ENCODE measurements at regions not wholly inside any gene's neighbourhood (a gene's known extent, or its start where the extent isn't known, plus 50 kb on each side); places are given as distances from the start of the nearest gene placed in this dataset.

DNA sequence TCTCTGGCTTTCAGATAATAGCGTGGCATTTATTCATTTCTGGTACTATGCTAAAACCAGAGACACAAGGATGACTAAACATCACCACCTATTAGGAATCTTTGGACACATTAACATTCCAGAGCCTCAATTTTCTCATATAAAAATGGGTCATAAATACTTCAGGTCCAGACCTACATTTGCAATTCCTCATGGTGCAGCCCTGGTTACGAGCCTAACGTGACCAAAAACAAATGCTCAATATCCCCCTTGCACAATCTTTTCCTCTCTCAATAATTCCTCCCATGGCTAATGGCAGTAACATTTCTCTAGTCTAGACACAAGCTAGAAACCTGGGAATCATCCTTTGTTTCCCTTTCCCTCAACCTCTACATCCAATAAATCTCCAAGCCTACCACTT lies 112.8 kb upstream of the NABP1 start:
- no peak for DNase-seq

DNA sequence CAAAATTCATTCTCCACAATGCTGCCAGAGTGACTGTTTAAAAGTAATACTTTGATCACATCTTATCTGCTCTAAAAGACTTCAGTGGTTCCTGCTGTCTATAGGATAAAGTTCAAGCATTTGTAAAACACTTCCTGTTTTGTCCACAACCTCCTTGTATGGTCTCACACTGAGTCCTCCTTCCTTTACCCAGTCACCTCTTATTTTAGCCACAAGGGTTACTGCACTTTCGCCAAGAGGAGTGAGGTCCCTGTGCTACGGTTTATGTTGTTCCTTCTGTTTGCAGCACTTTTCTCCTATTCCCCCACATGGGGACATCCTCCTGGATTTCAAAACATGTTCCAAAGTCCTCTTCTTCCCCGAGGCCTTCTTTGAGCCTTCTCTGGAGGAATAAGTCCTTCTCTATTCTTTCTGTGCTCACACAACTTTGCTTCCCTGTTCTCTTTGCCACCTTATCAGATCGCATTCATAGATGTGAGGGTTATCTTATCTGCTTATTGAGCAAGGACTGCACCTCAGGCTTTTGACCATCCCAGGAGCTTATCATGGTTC lies 112.2 kb upstream of the NABP1 start:
- DNase-seq: no peak

DNA sequence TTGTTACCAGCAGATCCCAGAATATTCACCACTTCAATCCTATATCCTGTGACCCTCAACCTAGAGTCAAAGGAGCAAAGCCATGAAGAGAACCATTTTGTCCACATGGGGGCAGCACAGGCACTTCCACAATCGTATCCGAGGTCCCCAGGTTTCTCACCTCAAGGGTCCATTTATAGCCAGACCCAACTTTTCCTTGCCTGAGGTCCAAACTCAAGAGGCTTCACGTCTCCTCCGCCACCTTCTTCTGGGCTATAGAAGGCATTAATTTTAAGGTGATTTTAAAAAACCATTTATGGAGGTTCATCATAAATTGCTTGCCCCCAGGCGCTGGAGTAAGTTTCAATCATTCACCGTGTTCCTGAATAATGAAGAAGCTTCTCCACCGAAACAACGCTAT lies 111.6 kb upstream of the NABP1 start:
- peak; percentile 77 for DNase-seq

DNA sequence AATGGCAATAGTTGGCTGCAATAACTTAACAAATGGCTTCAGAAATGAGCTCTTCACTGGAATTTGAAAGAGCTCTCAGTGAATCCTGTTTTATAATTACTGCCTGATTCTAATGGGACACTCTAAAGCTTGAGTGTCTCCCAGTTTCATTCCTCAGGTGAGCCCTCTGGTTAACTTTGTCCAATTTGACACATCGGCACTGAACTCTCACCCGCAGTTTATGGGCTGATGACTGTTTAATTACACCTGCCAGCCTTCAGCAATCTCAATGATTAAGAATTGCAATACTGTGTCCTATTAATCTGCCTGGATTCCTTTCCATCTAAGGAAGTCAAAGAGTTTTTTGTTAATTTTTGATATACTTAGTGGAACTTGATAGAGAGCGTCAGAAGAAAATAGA lies 110.7 kb upstream of the NABP1 start:
- no peak for DNase-seq

DNA sequence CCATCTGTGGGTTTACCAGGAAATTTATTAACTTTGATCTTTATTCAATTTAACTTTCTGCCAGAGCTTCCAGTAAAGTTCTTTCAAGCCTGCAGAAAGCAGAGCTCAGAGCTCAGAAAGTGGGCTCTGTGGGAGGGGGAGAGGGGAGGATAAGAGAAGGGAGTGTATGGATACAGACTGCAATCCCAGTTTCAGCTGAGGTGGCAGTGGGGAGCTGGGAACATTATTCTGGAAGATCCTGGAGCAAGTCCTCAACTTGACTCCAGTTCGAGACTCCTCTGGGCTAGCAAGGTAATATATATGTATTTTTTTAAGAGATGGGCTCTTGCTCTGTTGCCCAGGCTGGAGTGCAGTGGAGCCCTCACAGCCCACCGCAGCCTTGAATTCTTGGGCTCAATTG lies 108.9 kb upstream of the NABP1 start:
- no peak for DNase-seq

DNA sequence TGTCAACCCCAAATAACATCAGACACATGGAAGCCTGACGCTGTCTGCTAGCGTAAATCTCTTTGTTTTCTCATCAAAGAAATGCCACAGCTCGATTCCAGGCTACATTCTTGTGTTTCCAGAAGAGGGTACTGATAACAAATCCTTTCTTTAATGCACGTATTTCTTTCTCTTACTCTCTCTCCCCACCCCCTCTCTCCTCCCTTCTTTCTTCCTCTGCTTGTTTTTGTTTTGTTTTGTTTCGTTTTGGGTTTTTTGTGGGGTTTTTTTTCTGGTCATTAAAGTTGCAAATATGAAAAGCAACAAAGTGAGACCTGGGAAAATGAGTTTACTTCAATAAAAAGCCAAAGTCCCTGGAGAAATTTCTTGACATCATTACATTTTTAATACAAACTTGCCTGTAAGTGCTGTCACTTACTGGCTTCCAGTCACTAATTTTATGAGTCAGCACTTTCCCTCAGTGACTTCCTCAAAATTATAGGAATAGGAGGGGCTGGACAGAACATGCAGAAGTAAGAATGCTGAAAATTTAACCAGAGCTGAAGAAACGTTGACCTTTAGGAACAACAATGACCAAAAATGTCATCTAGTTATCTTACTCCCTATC lies 106.7 kb upstream of the NABP1 start:
- no peak for DNase-seq

DNA sequence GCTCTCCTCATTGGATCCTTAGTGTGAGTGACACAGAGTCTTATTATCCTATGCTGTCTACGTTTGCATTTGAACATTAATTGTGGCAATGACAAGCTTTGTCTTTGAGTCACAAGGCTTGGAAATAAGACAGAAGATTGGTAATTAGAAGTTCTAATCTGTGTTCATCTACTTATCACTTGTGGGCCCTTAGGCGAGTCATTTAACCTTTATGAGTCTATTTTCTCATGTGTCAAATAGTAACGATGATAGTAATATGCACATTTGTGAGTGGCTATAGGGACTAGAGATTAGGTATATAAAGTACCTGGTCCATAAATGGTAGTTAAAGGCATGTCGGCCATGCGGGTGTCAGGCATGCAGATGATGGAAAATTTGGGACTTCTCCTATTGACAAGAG lies 105.6 kb upstream of the NABP1 start:
- no peak for DNase-seq

DNA sequence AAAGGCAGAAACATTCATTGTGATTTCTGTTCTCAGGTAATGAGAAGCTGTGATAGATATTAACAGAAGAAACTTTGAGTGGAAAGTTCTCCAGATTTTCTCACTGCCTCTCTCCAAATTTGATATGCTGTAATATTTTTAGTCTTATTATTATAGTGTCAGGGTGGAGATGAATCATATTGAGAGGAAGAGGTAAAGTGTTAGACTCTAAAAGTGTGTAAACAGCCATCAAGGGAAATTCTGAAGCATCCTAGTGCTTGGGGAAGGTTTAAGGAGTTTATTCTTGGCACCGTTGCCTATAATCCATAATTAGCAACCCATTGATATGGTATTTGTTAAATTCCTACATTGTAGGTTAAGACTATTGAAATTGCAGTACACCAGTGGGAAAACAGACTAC lies 104.7 kb upstream of the NABP1 start:
- no peak for DNase-seq

DNA sequence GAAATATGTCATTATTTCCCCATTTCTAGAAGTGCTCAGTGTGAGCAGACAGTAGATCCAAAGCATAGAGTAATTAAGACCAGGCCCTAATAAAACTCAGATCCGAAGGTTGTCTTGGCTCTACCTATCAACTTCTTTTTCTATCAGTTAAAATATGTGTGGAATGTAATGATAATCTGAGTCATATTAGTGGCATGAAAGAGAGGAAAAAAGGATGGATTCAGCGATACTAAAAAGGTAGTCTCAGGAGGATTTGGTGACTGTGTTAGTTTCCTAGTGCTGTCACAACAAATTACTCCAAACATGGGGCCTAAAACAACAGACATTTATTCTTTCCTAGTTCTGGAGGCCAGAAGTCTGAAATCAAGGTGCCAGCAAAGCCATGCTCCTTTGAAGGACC lies 103.7 kb upstream of the NABP1 start:
- DNase-seq: no peak

DNA sequence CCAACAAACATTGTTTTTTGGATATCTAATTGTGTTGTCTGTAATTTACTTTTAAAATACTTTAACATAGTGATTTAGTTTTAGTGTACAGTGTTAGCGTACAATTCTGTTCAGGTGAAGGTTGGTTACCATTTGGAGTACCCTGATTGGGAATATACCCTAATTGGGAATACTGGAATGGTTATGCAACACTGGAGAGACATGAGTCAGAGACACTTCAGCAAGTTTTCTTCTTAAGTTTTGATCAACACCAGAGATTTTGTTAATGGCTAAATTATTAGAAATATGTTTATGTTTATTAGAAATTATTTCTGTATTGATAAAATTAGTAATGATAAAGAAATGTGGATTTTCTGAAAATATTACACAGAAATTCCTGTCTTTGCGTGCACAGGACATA lies 100.3 kb upstream of the NABP1 start:
- DNase-seq: no peak

DNA sequence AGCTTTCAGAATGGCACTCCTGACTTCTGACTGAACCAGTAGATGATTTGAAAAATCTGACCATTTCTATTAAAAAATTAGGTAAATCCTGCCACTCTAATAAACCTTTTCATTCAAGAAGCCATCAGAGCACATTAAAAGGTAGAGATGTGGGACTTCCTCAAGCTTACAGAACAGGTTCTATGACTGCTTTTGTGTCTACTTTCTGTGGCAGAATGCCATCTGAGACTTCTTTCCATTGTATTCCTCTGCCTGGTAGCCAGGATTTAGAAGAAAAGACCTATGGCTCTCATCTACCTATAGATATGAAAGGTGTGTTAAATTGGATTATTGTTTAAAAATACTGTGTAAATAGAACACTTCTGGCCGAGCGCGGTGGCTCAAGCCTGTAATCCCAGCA lies 99.9 kb upstream of the NABP1 start:
- no peak for DNase-seq

DNA sequence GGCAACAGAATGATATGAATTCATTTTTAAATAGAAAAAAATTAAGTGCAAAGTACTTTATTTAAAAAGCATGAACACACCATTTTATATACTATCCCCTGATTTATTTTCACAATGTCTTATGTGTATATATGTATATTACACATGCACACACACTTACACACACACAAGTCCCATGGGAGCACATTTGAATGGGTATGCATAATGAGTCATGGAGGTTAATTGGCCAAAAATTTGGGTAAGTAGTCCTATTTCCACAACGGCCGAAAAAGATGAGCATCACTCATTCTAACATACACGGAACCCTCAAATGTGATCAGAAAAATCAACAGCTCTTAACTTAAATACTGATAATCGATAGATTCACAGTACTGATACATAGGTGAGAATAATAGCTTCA lies 97.4 kb upstream of the NABP1 start:
- no peak for DNase-seq

DNA sequence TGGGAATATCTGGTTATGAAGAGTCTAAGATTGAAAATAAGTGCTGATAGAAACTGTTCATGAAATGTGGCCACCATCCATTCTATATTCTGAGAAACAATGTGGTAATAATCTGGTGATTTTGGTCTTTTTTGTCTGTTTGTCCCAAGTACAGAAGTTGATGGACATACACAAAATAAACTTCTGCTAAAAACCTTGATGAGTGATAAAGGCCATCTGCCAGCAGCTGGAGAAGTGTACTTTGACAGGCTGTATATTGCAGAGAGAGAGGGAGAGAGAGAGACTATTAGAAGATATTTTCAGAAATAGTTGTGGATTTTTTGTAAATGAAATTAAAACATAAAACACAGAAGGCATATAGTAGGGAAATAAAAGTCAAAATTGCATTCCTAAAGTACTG lies 96.9 kb upstream of the NABP1 start:
- DNase-seq: no peak

DNA sequence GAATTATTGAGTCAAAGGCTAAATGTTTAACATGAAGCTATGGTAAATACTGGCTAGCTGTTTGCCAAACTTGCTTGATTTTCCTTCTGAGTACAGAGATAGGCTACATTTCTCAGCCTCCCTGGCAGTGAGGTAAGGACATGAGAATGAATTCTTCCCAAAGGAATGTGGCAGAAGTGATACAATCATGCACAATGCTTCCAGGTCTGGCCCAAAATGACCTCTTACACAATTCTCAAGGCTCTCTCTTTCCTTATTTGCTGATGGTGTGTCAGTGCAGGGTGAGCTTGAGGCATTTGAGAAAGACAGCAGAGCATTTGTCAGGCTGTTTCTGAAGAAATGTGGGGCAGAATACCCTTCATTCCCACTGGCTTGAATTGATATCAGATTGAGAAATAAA lies 95.6 kb upstream of the NABP1 start:
- DNase-seq: no peak

DNA sequence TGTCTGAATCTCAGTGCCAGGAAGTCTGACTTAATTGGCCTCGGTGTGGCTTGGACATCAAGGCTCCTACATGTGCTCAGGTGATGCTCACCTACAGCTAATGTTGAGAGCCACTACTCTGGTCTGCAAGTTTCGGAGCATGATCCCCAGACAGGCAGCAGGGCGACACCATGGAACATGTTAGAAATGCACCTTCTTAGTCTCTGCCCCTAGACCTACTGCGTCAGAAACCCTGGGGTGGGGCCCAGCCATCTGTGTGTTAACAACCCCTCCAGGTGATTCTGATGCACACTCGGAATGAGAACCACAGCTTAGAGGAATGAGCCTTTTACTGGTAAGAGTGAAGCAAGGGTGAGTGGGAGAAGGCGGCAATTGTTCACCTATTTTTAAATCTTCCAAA lies 86.9 kb upstream of the NABP1 start:
- no peak for DNase-seq

DNA sequence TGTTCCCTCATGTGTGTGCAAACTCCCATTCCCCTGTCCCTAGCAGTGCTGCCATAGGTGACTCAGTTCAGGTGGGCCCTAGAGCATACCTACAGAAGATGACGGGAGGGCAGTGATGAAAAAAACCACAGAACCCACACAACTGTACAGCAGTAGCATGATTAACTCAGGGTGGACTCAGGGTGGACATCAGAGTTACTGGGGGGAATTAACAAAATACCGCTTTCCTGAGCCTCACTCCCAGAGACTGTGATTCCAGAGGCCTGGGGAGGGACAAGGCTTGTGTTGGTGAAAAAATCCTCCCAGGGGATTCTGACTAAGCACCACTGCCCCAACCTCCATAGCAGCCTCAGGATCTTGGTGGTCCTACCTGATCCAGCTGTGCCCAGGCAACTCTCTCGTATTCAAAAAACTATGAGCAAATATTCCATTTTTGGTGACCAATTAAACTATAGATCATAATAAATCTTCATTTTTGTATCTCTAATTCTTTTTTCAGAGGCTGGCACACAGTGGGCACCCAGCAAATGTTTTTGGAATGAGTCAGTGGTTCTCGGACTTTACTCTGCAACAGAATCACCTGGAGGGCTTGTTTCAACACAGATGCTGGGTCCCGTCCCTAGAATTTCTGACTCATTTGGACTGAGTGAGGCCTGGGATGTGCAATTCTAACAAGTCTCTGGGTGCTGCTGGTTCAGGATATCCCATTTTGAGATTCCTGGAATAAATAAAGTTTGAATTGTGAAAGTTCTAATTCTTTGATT lies 84.1 kb upstream of the NABP1 start:
- DNase-seq: no peak

DNA sequence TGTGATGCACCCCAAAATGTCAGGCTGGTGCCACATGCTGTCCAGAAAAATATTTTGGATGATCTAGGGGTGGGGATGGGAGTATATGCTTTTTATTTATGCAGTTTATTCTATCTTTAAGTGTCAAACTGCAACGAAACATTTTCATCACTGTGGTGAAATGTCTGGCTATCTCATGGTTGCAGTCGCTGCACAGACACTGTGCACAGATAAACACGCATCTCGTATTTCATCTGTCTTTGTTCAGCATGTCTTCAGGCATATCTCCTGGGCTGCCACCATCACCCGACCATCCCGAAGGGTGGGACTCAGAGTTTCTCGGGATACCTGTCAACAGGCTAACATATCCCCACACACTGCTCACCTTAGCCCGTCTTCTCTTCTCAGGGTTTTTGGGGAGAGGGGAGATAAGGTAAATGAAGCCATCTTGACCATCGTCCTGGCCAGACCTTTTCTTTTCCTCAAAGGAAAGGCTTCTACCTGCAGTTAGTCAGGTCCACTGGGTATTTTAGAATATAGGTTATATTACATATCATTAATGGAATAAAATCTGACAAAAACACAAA lies 80.7 kb upstream of the NABP1 start:
- DNase-seq: no peak

DNA sequence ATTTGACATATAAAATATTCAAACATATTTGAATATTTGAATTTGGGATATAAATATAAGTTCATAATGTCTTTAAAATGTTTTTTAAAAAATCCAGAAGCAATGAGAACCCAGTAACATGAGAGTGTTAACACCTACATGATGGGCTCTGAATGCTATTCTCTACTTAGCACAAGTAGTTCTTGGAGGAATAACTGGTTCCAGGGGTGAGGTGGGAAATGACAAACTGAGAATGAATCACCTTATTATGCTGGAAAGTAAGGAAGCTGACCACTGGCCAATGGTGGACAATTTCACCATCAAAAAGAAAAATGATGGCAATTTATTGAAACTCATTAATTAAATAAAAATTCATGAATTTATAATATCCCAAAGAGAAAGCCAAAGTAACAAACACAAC lies 79.6 kb upstream of the NABP1 start:
- DNase-seq: no peak

DNA sequence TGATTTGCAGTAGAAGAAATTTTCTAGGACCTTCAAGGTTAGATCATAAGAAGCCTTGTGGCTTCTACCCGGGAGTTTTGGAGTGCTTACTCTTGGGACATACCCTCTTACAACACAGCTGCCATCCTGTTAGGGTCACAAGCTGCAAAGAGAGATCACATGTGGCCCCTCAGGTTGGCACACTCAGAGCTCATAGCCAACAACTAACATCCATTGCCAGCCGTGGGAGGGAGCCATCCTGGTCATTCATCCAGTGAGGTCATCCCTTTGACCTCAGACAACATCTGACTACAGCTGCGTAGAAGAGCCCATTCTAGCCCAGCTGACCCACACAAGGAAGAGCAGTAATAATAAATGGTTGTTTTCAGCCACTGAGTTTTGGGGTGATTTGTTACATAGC lies 76.9 kb upstream of the NABP1 start:
- DNase-seq: no peak

DNA sequence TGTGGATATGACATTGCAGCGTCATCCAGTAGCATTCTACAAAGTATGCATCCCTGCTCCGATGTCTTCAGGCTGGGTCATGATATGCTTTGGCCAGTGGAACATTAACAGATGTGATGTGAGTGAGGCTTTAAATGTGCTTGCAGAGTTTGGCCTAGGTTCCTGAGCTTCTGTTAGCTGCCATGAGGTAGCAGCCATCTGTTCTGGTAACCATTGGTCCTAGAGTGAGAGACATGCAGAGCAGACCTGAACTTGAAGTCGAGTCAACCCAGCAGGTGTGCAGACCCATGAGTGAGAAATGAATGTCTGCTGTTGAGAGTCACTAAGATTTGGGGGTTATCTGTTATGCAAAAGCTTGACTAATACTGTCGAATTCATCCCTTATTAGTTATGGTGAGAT lies 73.8 kb upstream of the NABP1 start:
- no peak for DNase-seq

DNA sequence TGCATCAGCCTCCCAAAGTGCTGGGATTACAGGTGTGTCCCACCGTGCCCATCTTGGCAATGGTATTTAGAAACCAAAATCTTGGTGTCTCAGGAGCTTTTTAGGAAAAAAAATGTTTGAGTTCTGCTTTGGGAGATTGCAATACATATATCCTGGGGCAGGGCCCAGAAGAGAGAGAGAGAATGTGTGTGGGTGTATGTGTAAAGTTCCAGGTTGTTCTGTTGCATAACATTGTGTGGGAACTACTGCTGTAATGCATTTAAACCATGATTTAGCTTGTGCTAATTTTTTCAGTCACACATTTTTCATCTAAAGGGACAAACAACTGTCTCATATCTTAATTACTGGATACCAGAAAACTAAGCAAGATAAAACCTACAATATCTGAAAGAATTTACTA lies 70.8 kb upstream of the NABP1 start:
- DNase-seq: no peak

DNA sequence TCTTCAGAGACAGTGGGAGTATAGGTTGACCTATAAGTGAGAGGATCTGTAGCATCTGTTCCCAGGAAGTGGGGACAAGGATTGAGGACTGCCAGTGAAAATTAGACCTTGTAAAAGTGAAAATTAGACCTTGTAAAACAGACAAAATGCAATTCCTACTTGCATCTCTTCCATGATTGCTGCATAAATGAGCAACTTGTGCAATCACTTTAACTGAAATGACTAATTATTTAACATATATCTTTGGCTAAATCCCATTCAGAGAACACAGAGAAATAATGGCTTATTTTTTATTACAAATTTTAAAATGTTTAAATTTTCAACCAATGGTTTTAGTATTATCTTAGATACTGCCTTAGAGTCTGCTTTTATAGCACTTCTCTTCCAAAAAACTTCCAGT lies 67.2 kb upstream of the NABP1 start:
- DNase-seq: no peak

DNA sequence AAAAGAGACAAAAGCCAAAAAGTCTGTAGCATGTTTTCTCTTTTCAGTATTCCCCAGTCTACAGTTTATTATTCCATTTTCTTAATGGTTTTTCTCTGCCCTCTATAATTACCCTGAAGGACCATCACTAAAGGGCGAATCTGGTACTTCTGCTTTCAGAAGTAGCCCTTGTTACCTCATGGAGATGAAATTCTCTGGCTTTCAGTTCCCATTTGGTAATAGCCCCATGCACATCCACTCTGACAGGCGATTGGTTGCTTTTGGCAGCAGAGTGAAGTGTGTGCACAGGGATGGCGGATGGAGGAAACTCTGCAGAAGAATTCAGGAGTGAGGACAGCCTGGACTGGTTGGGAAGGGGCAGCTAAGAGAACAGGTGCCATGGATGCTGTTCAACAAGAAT lies 66.3 kb upstream of the NABP1 start:
- no peak for DNase-seq

DNA sequence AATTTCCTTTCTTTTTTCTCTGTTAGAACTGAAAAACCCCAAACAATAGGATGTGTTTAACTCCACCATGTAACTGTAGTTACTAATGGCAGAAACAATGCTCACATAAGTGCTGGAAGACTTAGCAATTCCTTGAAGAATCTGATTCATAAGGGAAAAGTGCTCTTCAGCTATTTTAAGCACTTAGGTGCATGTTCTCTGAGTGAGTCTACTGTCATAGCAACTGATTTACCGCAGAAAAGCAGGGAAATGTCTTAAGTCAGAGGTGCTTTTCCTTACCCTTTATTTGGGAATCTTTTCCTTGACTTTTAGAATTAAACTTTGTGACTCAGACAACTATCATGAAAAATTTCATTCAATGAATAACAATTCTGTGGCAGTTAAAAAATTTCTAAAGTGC lies 65.4 kb upstream of the NABP1 start:
- no peak for DNase-seq

DNA sequence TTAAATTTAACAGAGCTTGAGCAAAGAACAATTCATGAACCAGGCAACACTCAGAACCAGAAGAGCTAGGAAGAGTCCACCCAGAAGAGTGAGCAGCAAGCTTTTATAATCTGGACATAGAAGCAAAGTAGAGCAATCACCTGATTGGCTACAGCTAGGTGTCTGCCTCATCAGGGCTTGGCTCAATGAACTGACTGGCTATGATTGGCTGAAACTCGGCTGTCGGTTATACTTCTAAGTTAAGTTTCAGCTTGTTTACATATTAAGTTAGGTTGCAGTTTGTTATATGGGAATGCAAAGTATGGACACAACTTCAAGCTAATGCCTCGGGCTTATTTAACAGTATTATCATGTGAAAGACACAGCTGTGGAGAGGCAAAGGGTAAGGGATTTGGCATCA lies 63.2 kb upstream of the NABP1 start:
- DNase-seq: no peak
